Skeletal muscle cell (primary cell): ENCODE measurements at regions not wholly inside any gene's neighbourhood (a gene's known extent, or its start where the extent isn't known, plus 50 kb on each side); places are given as distances from the start of the nearest gene placed in this dataset.

Experiments used
- DNase-seq: peaks from one replicate; pipeline ENCODE4 v3.0.0-alpha.2; 2010; ENCODE audit warnings: low read depth
- H3K4me3 ChIP-seq: 2 replicates; pipeline ENCODE4 v1.5.1; 2011; ENCODE audit warnings: low read depth, mild to moderate bottlenecking, control low read depth, low read length, moderate library complexity

DNA sequence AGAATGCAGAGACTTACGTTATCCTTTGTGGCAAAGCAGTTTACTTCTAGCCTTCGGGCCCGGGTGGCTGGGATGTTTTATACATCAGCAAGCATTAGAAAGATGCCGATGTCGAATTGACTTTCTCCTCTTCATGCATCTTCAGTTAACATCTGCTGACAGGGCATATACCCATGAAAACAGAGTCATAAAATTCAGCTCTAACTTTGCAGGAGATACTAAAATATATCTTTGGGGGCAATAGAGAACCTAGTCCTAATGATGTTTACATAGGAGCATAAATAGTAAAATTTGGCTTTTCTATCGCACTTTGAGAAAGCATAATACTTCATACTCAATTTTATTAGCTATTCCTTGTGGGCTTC, 247.9 kb downstream of the PRELID2 start:
- no peak for DNase-seq
- no peak overlapping the region for H3K4me3 ChIP-seq

- DNase-seq, result no peak
- no peak overlapping the region for H3K4me3 ChIP-seq
These were observed 248.4 kb downstream of the PRELID2 start for GRCh38 chr5:145586661-145587307.

- no peak for DNase-seq
These were observed 249.5 kb downstream of the PRELID2 start for GRCh38 chr5:145585443-145586148.

GRCh38 chr5:145579301-145579700, 255.8 kb downstream of the PRELID2 start:
- no peak overlapping the region for H3K4me3 ChIP-seq
- DNase-seq, result no peak

More at GRCh38 chr5:145585443-145586148, 249.5 kb downstream of the PRELID2 start:
- H3K4me3 ChIP-seq, result no peak overlapping the region

- no peak for DNase-seq
- H3K4me3 ChIP-seq, result no peak overlapping the region
These were observed 260.1 kb downstream of the PRELID2 start for GRCh38 chr5:145574889-145575573.

GRCh38 chr5:145568581-145568980, 266.6 kb downstream of the PRELID2 start:
- no peak overlapping the region for H3K4me3 ChIP-seq
- peak; percentile 20 for DNase-seq

- no peak overlapping the region for H3K4me3 ChIP-seq
- DNase-seq, result no peak
These were observed 272.2 kb downstream of the PRELID2 start for GRCh38 chr5:145562931-145563330.

DNA sequence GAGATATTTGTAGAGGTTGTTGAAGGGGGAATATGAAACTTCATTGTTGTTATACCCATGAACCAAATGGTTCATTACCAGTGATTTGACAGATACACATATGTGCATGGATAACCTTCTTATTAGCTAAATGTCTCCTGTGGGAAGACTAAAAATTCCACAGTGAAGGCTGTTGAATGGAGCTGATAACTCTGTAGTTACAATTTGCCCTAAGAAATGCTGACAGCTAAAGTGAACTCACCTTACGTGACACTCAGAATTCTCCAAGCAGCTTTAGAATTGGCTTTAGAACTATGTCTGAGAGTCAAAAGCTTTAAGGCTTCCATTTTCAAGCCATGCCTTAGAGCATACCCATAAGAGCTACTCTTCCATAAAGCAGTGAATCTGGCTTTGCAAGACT, 276.9 kb downstream of the PRELID2 start:
- DNase-seq, result no peak
- no peak overlapping the region for H3K4me3 ChIP-seq

DNA sequence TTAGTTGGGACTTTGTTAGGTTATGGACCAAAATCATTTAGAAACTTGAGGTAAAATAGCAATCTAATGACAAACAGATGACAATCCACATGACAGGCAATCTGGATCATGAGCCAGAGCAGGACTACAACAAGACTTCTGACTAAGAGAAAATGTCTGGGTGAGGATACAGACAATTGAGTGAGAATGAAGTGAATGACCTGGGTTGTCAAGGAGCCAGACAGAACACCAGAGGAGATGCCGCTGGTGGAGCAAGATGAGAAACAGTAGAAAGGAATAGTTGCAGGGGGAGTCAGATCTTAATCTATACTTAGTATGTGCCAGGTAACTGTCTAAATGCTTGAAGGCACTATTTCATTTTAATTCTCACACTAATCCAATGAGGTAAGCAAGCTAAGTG, 277.8 kb downstream of the PRELID2 start:
- DNase-seq, result no peak
- H3K4me3 ChIP-seq, result no peak overlapping the region

DNA sequence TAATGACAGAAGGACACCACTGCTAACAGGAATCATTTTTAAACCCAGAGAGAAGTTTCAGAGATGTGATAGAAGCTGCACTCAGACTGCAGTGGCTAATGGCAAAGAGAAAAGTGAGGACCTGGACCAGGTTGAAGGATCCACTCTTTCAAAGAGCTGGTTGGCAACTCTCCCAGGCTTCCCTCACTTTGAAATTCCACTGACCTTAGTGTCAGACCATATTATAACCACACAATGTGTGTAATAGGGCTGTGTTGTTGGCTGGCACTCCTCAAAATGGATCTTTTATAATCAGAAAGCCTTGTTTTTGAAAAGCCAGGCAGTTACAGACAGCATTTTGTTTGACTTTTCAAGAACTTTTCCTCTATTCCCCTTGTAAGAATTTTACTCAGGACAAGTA, 280.7 kb downstream of the PRELID2 start:
- peak; percentile 25 for DNase-seq

GRCh38 chr5:145553177-145553576, 282.0 kb downstream of the PRELID2 start:
- no peak for DNase-seq
- H3K4me3 ChIP-seq, result no peak overlapping the region

More for the DNA sequence above, 280.7 kb downstream of the PRELID2 start:
- H3K4me3 ChIP-seq, result no peak overlapping the region

DNA sequence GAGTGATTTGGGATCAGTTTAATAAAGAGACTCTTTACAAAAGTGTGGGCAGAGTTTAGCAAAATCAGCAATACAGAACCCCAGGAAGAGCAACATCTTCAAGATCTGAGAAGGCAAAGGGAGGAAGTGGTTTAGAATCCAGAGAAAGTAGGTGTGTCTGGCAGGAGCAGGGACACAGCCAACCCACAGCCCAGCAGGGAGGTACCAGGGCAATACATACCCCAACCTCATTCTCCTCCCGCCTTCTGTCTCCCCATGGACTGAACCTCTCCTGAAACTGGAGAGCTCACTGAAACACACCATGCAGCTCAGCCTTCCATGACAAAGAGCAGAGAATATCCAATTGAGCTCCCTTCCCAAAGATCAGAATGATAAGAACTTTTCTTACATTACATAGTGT, 283.4 kb downstream of the PRELID2 start:
- no peak for DNase-seq
- no peak overlapping the region for H3K4me3 ChIP-seq

- DNase-seq, result no peak
- H3K4me3 ChIP-seq, result no peak overlapping the region
These were observed 287.0 kb downstream of the PRELID2 start for GRCh38 chr5:145548097-145548496.

DNA sequence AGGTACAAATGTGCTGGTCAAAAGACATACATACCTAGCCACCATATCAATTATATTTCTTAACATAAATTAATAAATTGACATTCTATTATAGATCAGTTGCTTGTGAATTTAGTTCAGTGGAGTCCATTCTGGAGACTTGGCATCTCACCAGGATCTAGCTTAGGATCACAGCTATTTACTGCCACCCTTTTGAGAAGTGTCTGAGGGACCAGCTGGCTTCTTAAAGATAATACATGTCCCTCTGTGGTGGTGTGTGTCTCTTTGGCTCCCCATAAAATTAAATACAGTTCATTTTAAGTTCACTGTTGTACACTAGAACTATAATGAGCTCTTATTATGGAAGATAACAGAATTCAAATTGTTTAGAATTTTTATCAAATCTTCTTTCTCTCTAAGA, 290.7 kb downstream of the PRELID2 start:
- no peak for DNase-seq

GRCh38 chr5:145543968-145544367, 291.2 kb downstream of the PRELID2 start:
- no peak for DNase-seq
- no peak overlapping the region for H3K4me3 ChIP-seq

More for the DNA sequence above, 290.7 kb downstream of the PRELID2 start:
- no peak overlapping the region for H3K4me3 ChIP-seq

GRCh38 chr5:145540375-145540774, 294.8 kb downstream of the PRELID2 start:
- H3K4me3 ChIP-seq, result no peak overlapping the region
- no peak for DNase-seq

DNA sequence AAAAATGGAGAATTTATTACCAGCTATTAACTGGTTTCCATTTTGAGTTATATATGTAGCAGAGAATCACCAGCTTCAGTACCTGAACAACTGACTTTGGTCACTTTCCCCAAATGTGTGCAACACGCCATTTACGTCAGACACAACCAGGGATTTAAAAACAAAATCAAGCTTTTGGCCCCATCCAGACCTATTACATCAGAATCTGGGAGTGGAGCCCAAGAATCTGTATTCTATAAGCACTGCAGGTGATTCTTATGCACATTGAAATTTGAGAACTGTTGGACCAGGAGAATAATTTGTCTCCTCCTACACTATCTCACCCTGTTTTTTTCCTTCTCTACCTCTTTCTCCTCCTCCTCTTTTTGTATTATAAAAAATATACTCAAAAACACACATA, 295.9 kb downstream of the PRELID2 start:
- no peak overlapping the region for H3K4me3 ChIP-seq
- DNase-seq, result no peak

GRCh38 chr5:145536133-145536532, 299.0 kb downstream of the PRELID2 start:
- H3K4me3 ChIP-seq, result no peak overlapping the region
- DNase-seq, result no peak

GRCh38 chr5:145531038-145531734, 304.0 kb downstream of the PRELID2 start:
- peak; percentile 80 for DNase-seq
- H3K4me3 ChIP-seq, result no peak overlapping the region

DNA sequence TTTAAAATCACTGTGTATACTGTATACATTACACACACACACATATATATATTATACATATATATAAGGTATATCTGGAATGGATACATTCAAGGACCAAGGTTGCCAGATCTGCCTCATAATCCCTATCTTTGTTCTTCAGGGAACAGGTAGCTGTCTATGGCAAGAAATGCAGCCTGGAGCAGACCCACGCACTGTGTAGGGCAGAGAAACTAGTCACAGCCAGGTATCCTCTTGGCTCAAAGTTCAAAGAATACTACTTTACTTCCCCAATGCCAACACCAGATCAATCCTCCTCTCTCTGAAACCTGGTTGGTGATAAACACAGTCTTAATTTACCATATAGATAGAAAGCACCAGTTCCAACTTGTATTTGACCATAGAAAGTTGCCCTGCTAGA, 313.6 kb downstream of the PRELID2 start:
- DNase-seq, result no peak
- H3K4me3 ChIP-seq, result no peak overlapping the region
